Ishikawa (cell line): ENCODE measurements at regions not wholly inside any gene's neighbourhood (a gene's known extent, or its start where the extent isn't known, plus 50 kb on each side); places are given as distances from the start of the nearest gene placed in this dataset.
A peak's percentile ranks its signal among the peaks of the same experiment; 100 is the strongest.

ENCODE experiments used
- RAD21 ChIP-seq: IDR thresholded peaks from 2 replicates; pipeline ENCODE4 v1.6.1; 2012; ENCODE audit warnings: low read depth
- TAF1 ChIP-seq: IDR thresholded peaks from 2 replicates; pipeline ENCODE4 v1.6.1; 2012; ENCODE audit warnings: low read depth, mild to moderate bottlenecking
- TEAD4 ChIP-seq: IDR thresholded peaks from 2 replicates; pipeline ENCODE4 v1.6.1; 2012
- YY1 ChIP-seq: IDR thresholded peaks from 2 replicates; pipeline ENCODE4 v1.6.1; 2012; ENCODE audit warnings: low read depth

DNA sequence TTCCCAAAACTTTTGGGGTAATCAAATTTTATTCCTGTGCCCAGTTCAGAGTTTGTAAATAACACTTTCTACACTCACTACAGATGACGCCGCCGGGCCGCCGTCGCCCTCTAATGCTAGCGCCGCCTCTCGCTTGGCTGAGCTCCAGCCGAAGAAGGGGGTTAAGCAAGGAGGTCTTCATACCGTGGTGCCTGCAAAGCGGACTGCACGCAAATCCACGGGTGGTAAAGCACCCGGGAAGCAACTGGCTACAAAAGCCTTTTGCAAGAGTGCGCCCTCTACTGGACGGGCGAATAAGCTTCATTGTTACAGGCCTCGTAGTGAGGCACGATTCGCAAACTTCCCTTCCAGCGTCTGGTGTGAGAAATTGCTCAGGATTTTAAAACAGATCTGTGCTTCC, 280.4 kb downstream of the MEF2C start:
- no peak for TF ChIP-seq TAF1
- TF ChIP-seq YY1: no peak
- TF ChIP-seq RAD21: 0 out of 2 replicates have a peak, but pooled peaks have one; percentile 23
- no peak for TF ChIP-seq TEAD4
